Ramos (cell line): ENCODE measurements at regions not wholly inside any gene's neighbourhood (a gene's known extent, or its start where the extent isn't known, plus 50 kb on each side); places are given as distances from the start of the nearest gene placed in this dataset.

Experiments
- in situ Hi-C: fragments of 300-500 bp; cut with MboI; formaldehyde crosslinking; loops from one replicate; pipeline ENCODE4 v1.14.3; 2022; ENCODE audit warnings: low sequenced_read_pairs; ENCODE audit not compliant: unreplicated experiment

DNA sequence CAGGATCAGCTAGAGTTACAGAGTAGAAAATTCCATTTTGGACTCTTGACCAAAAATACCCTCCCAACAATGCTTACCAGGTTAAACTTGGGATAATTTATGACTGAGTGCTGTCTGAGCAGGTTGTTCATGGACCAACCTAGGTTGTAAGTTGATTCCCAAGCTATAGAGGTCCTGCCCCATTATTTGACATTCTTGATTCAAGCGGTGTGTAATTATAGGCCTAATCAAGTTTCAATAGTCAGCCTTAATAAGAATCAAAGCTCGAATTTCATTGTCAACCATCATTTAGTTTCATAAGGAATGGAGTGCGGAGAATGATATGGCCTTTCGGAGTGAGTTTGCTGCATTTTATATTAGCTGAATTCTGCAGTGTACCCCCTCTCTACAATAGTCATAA, 152.8 kb upstream of the FIGN start:
- in situ Hi-C loops: no loop called here

DNA sequence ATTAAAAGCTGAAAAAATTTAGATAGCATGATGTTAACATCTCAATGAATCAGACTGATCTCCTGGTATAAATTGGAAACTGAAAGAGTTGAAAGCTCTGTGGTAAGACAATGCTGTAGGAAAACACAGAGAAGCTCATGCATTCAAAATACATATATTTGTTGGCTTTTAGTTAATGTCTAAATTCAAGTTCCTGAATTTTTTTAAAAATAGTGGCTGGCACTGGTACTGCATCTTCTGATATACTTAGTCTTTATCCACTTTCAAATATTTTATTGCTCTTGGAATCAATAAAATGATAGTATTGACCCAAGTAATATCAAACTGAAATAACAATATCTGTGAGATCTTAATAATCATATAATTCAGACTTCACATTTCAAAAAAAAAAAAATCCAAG, 151.4 kb upstream of the FIGN start:
- in situ Hi-C loops: no loop called here

DNA sequence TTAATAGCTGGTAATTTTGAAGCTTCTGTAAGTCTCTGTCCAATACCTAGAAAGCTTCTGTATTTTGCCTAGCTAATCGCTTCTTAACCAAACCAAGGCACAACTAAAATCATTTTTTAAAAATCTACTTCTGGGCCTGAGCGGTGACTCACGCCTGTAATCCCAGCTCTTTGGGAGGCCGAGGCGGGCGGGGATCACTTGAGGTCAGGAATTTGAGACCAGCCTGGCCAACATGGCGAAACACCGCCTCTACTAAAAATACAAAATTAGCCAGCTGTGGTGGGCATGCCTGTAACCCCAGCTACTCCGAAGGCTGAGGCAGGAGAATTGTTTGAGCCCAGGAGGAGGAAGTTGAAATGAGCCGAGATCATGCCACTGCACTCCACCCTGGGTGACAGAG, 148.6 kb upstream of the FIGN start:
- in situ Hi-C loops: no loop called here

GRCh38 chr2:163878718-163879117, 142.9 kb upstream of the FIGN start:
- in situ Hi-C loops: no loop called here

- in situ Hi-C loops: no loop called here
Observed at GRCh38 chr2:163877316-163877715, 141.5 kb upstream of the FIGN start.

DNA sequence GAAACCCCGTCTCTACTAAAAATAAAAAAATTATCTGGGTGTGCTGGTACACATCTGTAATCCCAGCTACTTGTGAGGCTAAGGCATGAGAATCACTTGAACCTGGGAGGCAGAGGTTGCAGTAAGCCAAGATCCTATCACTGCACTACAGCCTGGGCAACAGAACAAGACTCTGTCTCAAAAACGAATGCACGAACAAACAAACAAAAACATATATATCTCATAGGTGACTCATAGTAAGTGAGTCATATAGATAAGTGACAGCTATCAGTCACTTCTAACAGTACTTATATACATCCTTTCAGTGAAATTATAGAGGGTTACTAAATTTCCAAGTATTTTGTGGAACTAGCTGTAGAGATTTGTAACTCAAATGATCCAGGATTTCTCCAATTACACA, 127.3 kb upstream of the FIGN start:
- in situ Hi-C loops: no loop called here

- in situ Hi-C loops: no loop called here
Observed at GRCh38 chr2:163859951-163860350, 124.1 kb upstream of the FIGN start.

DNA sequence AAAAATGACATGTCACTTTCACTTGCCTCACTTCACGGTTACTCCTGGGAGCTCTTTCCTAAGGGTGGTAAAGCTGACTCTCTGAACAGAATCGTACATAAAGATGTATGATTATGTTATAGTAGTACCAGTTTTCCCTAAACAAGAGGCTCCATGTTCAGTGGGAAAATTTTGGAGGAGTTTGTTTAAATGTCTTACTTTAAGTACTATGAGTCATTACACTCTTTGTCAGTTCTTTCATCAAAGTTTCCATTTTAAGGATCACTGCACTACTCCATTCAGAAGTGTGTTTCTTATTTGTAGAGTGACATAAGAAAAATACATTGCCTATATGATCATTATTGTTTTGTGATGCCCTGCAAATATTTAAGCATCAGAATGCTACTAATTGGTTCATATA, 121.1 kb upstream of the FIGN start:
- in situ Hi-C loops: no loop called here

DNA sequence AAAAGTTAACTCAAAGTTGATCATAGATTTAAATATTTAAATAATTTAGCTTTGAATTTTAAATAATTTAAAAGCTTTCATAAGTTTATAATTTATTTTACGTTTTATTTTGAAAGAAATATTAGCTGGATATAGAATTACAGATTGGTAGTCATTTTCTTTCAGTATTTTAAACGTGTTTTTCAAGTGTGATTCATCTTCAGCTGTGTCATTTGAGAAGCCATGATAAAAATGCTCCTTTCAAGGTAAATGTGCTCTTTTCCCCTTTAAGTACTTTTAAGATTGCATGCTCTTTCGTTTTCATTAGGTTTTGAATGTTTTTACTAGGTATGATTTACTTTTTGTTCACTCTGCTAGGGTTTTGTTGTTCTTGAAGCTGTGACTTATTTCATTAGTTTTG, 116.8 kb upstream of the FIGN start:
- in situ Hi-C loops: no loop called here

GRCh38 chr2:163849756-163850435, 114.1 kb upstream of the FIGN start:
- in situ Hi-C loops: no loop called here

DNA sequence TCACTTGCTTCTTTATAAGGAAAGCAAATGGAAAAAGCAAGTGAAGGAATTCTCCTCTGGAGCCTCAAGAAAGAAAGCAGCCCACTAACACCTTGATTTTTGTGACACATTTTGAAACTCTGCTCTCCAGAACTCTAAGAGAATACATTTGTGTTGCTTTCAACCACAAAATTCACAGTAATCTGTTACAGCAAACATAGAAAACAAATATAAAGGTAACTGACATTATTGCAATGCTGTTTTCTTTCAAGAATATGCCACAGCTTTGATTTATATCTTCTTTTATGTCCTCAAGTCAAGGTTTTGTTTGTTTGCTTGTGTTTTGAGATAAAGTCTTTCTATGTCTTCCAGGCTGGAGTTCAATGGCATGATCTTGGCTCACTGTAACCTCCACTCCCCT, 103.1 kb upstream of the FIGN start:
- in situ Hi-C loops: no loop called here

DNA sequence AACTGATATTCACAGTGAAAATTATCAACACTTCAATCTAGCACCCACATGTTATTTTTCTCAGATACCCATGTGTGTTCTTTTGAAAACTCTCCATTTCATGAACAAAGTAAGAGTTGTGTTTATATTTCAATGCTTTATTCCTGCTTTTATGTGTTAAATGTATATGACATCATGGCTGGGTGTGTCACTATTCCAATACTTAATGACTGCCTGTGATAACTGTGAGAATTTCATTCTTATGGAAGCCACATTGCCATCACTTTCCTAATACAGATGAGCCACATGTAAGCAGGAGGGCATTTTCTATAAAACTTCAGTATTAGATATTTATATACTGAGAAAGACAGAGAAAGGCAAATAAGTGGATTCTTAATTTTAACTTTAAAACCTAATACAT, 100.4 kb upstream of the FIGN start:
- in situ Hi-C loops: no loop called here

GRCh38 chr2:163834841-163835240, 99.0 kb upstream of the FIGN start:
- in situ Hi-C loops: no loop called here

DNA sequence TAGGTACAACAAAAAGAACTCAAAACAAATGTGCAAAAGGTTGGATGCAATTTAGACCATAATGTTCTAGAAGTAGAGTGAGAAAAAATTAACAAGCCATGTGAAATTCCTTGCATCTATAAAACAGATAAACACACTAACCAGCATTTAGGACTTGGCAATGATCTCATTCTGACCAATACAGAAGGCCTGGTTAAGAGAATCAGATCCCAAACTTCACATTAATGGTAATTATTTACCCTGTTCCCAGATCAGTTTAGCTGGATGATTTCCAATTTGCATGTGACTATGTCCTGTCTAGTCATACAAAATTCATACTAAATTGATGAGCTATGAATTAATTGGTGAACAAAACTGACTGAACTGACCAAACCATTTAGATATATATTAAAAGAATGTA, 98.4 kb upstream of the FIGN start:
- in situ Hi-C loops: no loop called here

- in situ Hi-C loops: no loop called here
Observed at GRCh38 chr2:163828771-163829170, 93.0 kb upstream of the FIGN start.

- in situ Hi-C loops: no loop called here
Observed at GRCh38 chr2:163822033-163822432, 86.2 kb upstream of the FIGN start.

DNA sequence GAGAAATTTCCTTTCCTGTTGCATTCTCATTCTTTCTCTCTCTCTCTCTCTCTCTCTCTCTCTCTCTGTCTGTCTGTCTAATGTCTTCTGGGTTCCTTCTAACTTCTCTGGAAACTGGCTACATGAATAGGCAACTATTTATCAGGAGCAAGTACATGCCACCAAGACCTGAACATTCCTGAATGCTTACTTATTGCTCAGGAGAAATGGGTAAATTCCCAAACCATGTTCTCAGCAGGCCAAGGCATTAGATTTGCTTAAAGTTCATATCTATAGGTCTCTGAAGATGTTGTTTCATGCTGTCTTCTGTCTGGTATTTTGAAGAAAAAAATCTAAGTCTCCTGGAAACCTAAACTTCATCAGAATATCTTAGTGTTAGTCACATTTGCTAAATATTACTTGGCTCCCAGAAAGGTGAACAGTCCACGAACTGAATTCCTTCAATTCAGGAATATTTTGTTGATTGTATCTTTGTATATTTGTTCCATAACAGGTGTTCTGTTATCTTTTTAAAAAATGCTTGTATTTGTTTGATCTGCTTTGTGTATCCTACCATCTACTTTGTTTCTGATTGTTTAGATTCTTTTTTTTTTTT, 77.2 kb upstream of the FIGN start:
- in situ Hi-C loops: no loop called here

- in situ Hi-C loops: no loop called here
Observed at GRCh38 chr2:163808406-163808805, 72.6 kb upstream of the FIGN start.

DNA sequence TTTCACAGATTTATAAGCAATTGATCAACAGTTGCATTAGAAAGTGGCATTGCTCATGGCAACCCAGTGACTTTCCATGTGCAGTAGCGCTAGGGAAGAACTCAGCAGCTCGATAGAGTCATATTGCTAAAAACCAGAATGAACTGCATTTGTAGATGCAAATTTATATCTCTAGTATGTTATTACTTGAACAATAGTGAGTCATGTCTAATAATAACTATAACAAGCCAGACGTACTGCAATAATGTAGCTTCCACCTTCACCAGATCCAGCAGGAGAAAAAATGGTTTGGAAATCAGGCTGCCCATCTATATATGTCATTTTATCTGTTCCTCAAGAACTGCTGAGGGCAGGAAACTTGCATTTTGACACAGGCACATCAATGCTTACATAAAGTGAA, 66.5 kb upstream of the FIGN start:
- in situ Hi-C loops: no loop called here

DNA sequence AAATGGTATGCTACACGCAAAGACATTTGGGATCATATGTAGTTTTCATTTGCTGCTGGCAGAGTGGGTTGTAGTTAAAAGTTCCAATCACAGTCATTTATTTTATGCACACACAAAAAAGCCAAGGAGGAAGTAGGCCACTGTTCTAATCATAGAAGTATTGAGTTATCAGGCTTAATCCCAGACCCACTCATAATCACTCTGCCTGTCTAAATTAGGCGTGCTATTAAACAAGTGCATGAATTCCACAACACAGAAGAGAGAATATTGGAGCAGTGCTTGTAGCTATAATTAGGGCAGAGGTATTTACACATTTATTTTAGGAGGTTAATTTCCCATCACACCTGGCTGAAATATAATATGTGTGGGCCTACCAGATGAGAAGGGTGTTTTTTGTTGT, 65.7 kb upstream of the FIGN start:
- in situ Hi-C loops: no loop called here

GRCh38 chr2:163800951-163801381, 65.2 kb upstream of the FIGN start:
- in situ Hi-C loops: no loop called here

GRCh38 chr2:163799807-163800206, 64.0 kb upstream of the FIGN start:
- in situ Hi-C loops: no loop called here
